Superior temporal gyrus (tissue), 1 donor: ENCODE measurements at regions not wholly inside any gene's neighbourhood (a gene's known extent, or its start where the extent isn't known, plus 50 kb on each side); places are given as distances from the start of the nearest gene placed in this dataset.
A peak's percentile ranks its signal among the peaks of the same experiment; 100 is the strongest.
"Not testable (repeated sequence)": the region's sequence is repeated elsewhere in the genome, so short reads cannot be mapped to it uniquely, and the experiment has no call there.

Source experiments
- DNase-seq: peaks from one replicate; pipeline ENCODE4 v3.0.0-alpha.2; 2016; ENCODE audit errors: extremely low spot score

- no peak for DNase-seq
Observed at GRCh38 chr19:33866696-33867095, 70.0 kb downstream of the KCTD15 start.

- peak; percentile 24 for DNase-seq
Observed at GRCh38 chr19:33868076-33868735, 71.5 kb downstream of the KCTD15 start.

GRCh38 chr19:33868788-33869412 is 72.2 kb downstream of the KCTD15 start:
- peak; percentile 46 for DNase-seq

GRCh38 chr19:33870298-33870932 is 73.7 kb downstream of the KCTD15 start:
- DNase-seq = not testable (repeated sequence)

- DNase-seq = no peak
Observed at GRCh38 chr19:33871605-33872004, 74.9 kb downstream of the KCTD15 start.

- DNase-seq = no peak
Observed at GRCh38 chr19:33872445-33873320, 76.0 kb downstream of the KCTD15 start.

- DNase-seq = no peak
Observed at GRCh38 chr19:33875071-33875470, 78.4 kb downstream of the KCTD15 start.

- DNase-seq = no peak
Observed at GRCh38 chr19:33876192-33876591, 79.5 kb downstream of the KCTD15 start.

GRCh38 chr19:33878030-33878544 is 81.4 kb downstream of the KCTD15 start:
- no peak for DNase-seq

- no peak for DNase-seq
Observed at GRCh38 chr19:33878910-33879810, 82.5 kb downstream of the KCTD15 start.

- DNase-seq = no peak
Observed at GRCh38 chr19:33879818-33880575, 83.3 kb downstream of the KCTD15 start.

- DNase-seq = no peak
Observed at GRCh38 chr19:33883859-33884519, 87.3 kb downstream of the KCTD15 start.

GRCh38 chr19:33885236-33885635 is 88.6 kb downstream of the KCTD15 start:
- no peak for DNase-seq

GRCh38 chr19:33887891-33888290 is 91.2 kb downstream of the KCTD15 start:
- DNase-seq = no peak

GRCh38 chr19:33888665-33889064 is 92.0 kb downstream of the KCTD15 start:
- no peak for DNase-seq

GRCh38 chr19:33890569-33890968 is 93.9 kb downstream of the KCTD15 start:
- DNase-seq = no peak

- DNase-seq = no peak
Observed at GRCh38 chr19:33891773-33892172, 95.1 kb downstream of the KCTD15 start.

- DNase-seq = no peak
Observed at GRCh38 chr19:33894787-33895186, 98.1 kb downstream of the KCTD15 start.

GRCh38 chr19:33895366-33895765 is 98.7 kb downstream of the KCTD15 start:
- DNase-seq = no peak
